Large intestine (tissue), 3 donors: ENCODE measurements at regions not wholly inside any gene's neighbourhood (a gene's known extent, or its start where the extent isn't known, plus 50 kb on each side); places are given as distances from the start of the nearest gene placed in this dataset.
A peak's percentile ranks its signal among the peaks of the same experiment; 100 is the strongest.
"Not testable (repeated sequence)": the region's sequence is repeated elsewhere in the genome, so short reads cannot be mapped to it uniquely, and the experiment has no call there.

Source experiments
- DNase-seq, 2 donors: peaks; one replicate each; pipeline versions ENCODE4 v3.0.0 to v3.0.0-alpha.2; 2013
- H3K27ac ChIP-seq: one replicate; pipeline ENCODE4 v1.5.1; 2013; ENCODE audit warnings: low read length
- H3K27me3 ChIP-seq: 2 replicates; pipeline ENCODE4 v1.6.1; 2013; ENCODE audit warnings: low read length; ENCODE audit not compliant: control insufficient read depth, insufficient read depth
- H3K36me3 ChIP-seq: 2 replicates; pipeline ENCODE4 v1.6.1; 2013; ENCODE audit warnings: low read length; ENCODE audit not compliant: control insufficient read depth, insufficient read depth
- H3K4me1 ChIP-seq: one replicate; pipeline ENCODE4 v1.6.1; 2013; ENCODE audit warnings: low read length; ENCODE audit not compliant: control insufficient read depth, insufficient read depth
- H3K4me3 ChIP-seq: one replicate; pipeline ENCODE4 v1.5.1; 2013; ENCODE audit warnings: low read length
- H3K9me3 ChIP-seq: one replicate; pipeline ENCODE4 v1.6.1; 2013; ENCODE audit warnings: mild to moderate bottlenecking, low read depth, low read length, moderate library complexity; ENCODE audit not compliant: control insufficient read depth
- WGBS: methylation state at CpG from one replicate; pipeline ENCODE4 v1.1.5; 2013; ENCODE audit warnings: low lambda C conversion rate; ENCODE audit not compliant: insufficient coverage; 5-methylcytosine and 5-hydroxymethylcytosine counted together

GRCh38 chr12:27162229-27162537 is 79.8 kb upstream of the C12orf71 start:
- Histone ChIP-seq H3K4me3 (no peak overlapping the region), H3K27ac (no peak overlapping the region), H3K27me3 (no peaks in the 10 kb centered on the region), H3K36me3 (no peaks in the 10 kb centered on the region), H3K4me1 (no peaks in the 10 kb centered on the region), H3K9me3 (no peaks in the 10 kb centered on the region)
- no peak for DNase-seq

GRCh38 chr12:27163048-27163715 is 80.8 kb upstream of the C12orf71 start:
- no peak for DNase-seq
- H3K9me3 ChIP-seq = no peaks in the 10 kb centered on the region
- no peak overlapping the region for H3K27ac ChIP-seq
- H3K4me3 ChIP-seq = no peak overlapping the region
- no peaks in the 10 kb centered on the region for H3K36me3 ChIP-seq
- no peaks in the 10 kb centered on the region for H3K27me3 ChIP-seq
- no peaks in the 10 kb centered on the region for H3K4me1 ChIP-seq
- WGBS = no CpG with 5 or more reads among the region's 3 CpGs

DNA sequence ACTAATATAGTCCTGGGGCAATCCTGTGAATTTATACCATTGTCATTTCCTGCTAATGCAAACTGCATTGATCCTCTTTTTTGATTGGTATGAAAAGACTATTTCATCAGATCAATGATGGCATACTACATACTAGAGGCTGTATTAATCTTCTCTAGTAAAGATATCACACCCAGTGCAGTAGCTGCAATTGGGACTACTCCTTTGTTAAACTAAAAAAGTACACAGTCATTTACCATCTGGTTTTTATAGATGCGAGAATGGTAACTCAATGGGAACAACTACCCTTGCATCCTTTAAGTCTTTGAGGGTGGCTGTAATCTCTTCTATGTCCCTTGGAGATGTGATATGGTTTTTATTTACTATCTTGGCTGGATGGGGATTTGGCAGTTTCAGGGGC is 80.2 kb upstream of the STK38L start:
- no peaks in the 10 kb centered on the region for H3K9me3 ChIP-seq
- no peak for DNase-seq
- H3K4me3 ChIP-seq = no peak overlapping the region
- H3K36me3 ChIP-seq = no peaks in the 10 kb centered on the region
- no peak overlapping the region for H3K27ac ChIP-seq
- no peaks in the 10 kb centered on the region for H3K27me3 ChIP-seq
- WGBS = no CpG with 5 or more reads among the region's 1 CpG
- H3K4me1 ChIP-seq = no peaks in the 10 kb centered on the region

DNA sequence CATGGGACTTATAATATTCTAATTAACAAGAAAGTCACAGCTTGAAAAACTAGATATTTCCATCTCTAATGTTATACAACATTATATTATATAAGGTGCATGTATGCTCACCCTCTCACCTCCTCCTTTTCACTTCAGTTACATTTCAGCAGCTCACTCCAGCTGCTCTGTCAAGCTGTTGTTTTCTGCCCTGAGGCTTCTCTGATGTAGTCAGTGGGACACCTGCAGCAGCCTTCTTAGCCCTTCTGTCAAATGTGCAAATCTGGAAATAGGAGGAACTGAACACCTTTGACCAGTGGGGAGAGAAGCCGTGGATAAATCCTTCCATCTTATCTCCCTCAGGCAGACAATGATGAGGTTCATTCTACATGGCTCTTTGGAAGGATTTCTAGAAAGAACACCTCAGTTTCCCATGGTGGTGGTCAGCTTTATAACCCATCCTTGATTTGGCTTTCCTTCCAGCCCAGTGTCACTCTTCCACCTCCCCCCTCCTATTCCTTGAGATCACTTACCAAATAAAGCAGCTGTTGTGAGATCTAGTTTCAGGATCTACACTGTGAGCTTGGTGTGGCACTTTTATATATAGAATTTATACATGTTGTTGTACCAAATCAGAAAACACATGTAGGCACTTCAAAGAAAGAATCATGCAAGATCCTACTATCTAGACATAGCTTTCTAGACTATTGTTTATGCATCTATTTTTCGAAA is 79.6 kb upstream of the STK38L start:
- Histone ChIP-seq H3K36me3 (no peaks in the 10 kb centered on the region), H3K4me1 (no peaks in the 10 kb centered on the region), H3K4me3 (no peak overlapping the region), H3K27ac (no peak overlapping the region), H3K9me3 (no peaks in the 10 kb centered on the region), H3K27me3 (no peaks in the 10 kb centered on the region)
- no peak for DNase-seq
- 86% methylated on average over 1 of the region's 2 CpGs for WGBS

- H3K27me3 ChIP-seq, H3K9me3 ChIP-seq, H3K27ac ChIP-seq, H3K4me1 ChIP-seq, DNase-seq, H3K36me3 ChIP-seq, H3K4me3 ChIP-seq: not testable (repeated sequence)
- WGBS = no CpG with 5 or more reads among the region's 1 CpG
These were observed 78.1 kb upstream of the STK38L start for GRCh38 chr12:27165958-27166357.

DNA sequence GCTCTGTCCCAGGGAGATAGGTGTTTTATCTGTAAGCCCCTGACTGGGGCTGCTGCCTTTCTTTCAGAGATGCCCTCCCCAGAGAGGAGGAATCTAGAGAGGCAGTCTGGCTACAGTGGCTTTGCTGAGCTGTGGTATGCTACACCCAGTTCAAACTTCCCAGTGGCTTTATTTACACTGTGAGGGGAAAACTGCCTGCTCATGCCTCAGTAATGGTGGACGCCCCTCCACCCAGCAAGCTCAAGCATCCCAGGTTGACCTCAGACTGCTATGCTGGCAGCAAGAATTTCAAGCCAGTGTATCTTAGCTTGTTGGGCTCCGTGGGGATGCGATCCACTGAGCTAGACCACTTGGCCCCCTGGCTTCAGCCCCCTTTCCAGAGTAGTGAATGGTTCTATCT is 72.6 kb upstream of the STK38L start:
- DNase-seq = not testable (repeated sequence)

DNA sequence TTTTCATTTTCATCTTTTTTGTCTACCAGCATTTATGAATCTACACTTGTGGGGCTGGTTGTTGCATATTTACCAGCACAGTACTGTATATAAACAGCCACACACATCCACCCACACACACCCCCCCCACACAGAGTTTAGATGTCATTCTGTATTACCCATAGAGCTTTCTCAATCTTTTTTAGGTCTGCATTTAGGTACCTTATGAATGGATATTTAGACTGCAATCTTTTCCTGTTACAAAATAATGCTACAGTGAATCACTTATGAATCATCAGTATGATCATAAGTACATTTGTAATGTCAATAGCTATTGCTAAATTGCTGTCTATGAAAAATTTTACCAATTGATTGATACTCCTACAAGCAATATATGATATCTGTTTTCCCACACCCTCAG is 67.3 kb upstream of the STK38L start:
- H3K27me3 ChIP-seq = no peaks in the 10 kb centered on the region
- H3K36me3 ChIP-seq = no peaks in the 10 kb centered on the region
- DNase-seq = no peak
- H3K9me3 ChIP-seq = no peaks in the 10 kb centered on the region
- H3K4me1 ChIP-seq = no peaks in the 10 kb centered on the region
- H3K27ac ChIP-seq = no peak overlapping the region
- H3K4me3 ChIP-seq = no peak overlapping the region

More for the DNA sequence above, 72.6 kb upstream of the STK38L start:
- H3K36me3 ChIP-seq, H3K9me3 ChIP-seq, H3K4me3 ChIP-seq, H3K27me3 ChIP-seq, H3K4me1 ChIP-seq, H3K27ac ChIP-seq: not testable (repeated sequence)
- no CpG with 5 or more reads among the region's 3 CpGs for whole genome bisulfite sequencing

DNA sequence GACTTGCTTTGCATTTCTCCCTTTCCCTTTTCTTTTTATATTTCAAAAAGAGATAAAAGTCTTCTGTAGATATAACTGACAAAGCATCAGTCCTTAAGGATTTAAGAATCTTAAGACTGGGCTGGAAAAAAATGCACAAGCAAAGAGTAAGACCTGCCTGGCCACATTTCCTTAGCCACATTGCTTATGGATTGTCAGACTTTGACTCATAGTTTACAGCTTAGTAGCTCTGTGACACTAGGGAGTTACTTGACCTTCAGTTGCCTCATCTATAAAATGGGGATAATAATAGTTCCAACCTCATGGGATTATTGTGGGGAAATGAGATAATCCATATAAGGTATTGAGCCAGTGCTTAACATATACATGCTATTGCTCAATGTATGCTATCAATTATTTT is 66.4 kb upstream of the STK38L start:
- Histone ChIP-seq H3K9me3 (no peaks in the 10 kb centered on the region), H3K4me1 (no peaks in the 10 kb centered on the region), H3K27ac (no peak overlapping the region), H3K4me3 (no peak overlapping the region), H3K27me3 (no peaks in the 10 kb centered on the region), H3K36me3 (no peaks in the 10 kb centered on the region)
- DNase-seq = no peak

DNA sequence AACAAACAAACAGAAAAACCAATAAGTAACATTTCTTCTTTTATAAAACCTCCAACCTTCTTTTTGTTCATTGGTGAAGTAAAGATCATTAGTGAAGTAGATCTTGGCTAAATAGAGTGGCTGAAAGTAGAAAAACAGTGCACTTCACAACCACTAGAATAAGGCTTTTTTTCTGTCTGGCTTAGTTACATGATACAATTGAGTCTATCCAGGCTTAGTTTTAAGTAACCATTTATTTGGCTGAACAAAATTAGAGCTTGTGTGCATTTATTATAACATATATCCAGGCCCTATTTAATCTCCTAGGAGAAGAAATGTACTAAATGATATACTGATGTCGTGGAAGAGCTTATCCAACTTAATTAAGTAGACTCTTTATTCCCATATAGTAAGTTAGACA is 65.8 kb upstream of the STK38L start:
- H3K27me3 ChIP-seq = no peaks in the 10 kb centered on the region
- H3K9me3 ChIP-seq = no peaks in the 10 kb centered on the region
- H3K4me1 ChIP-seq = no peaks in the 10 kb centered on the region
- no CpG with 5 or more reads among the region's 1 CpG for WGBS
- no peak overlapping the region for H3K4me3 ChIP-seq
- no peaks in the 10 kb centered on the region for H3K36me3 ChIP-seq
- H3K27ac ChIP-seq = no peak overlapping the region
- no peak for DNase-seq

DNA sequence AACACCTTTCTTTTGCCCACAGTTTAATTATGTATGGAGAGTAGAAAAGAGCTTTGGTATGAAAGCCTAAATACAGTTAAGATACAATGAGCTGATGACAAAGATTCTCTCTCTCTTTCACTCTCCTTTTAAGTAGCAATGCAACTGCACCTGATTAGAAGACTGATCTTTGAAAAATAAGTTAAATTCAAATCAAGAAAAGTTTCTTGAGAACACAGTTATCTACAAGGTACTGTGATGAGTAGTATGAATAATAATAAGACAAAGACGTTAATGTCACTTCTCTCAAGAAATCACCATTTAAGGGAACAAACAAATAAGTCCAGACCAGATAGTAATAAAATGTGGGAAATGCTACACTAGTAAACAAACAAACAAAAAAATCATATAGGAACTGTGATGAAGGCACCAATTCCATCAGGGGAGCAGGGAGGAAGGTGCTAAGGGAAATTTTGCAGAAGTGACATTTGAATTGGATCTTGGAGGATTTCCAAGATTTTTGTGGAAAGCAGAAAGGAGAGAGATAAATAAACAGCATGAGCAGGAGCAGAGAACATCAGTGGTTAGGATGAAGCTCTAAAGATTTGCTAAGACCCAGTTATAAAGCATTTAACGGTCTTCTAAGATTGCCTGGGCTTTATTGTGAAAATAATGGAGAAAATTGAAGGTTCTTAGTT is 65.2 kb upstream of the STK38L start:
- no peaks in the 10 kb centered on the region for H3K27me3 ChIP-seq
- H3K27ac ChIP-seq = peak overlapping the region; percentile 21
- no peaks in the 10 kb centered on the region for H3K36me3 ChIP-seq
- H3K9me3 ChIP-seq = no peaks in the 10 kb centered on the region
- no peak overlapping the region for H3K4me3 ChIP-seq
- H3K4me1 ChIP-seq = no peaks in the 10 kb centered on the region
- DNase-seq = no peak
- WGBS = 83% methylated on average over 1 of the region's 2 CpGs
